ENCODE measurements at regions not wholly inside any gene's neighbourhood (a gene's known extent, or its start where the extent isn't known, plus 50 kb on each side); places are given as distances from the start of the nearest gene placed in this dataset.

DNA sequence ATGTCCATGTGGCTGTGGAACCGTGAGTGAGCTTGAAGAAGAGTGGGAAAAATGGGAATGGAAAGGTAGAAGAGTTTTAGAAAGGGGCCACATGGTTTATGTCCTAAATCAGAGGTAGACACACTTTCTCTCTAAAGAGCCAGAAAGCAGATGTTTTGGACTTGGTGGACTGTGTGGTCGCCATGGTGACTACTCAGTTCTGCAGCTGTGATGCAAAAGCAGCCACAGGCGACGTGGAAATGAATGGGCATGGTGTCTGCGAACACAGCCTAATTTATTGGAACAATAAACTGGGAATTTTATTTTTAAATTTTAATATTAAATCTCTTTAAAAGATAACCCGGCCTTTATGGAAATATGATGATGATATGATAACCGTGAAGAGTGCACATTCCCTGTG lies 386.0 kb upstream of the FAT1 start:
- Mint-ChIP-seq H3K4me3 (no peak overlapping the region), H3K27me3 (no peaks in the 10 kb centered on the region), H3K27ac (no peak overlapping the region), H3K4me1 (ENCODE audit: low read depth) (no peaks in the 10 kb centered on the region), H3K36me3 (ENCODE audit: low read depth) (no peaks in the 10 kb centered on the region), H3K9me3 (peaks cover 2% of the 10 kb centered on the region)
- no peaks in the 10 kb centered on the region for H3K27me3 ChIP-seq (ENCODE audit: control insufficient read depth in 1 of 2, insufficient read depth in 2 of 2, low read length in 2 of 2)
- POLR2A ChIA-PET: no interaction called here
- CTCF ChIA-PET: no interaction called here
- no peaks in the 10 kb centered on the region for H3K36me3 ChIP-seq (ENCODE audit: insufficient read depth, low read length)
- TF ChIP-seq, protein P1, sequence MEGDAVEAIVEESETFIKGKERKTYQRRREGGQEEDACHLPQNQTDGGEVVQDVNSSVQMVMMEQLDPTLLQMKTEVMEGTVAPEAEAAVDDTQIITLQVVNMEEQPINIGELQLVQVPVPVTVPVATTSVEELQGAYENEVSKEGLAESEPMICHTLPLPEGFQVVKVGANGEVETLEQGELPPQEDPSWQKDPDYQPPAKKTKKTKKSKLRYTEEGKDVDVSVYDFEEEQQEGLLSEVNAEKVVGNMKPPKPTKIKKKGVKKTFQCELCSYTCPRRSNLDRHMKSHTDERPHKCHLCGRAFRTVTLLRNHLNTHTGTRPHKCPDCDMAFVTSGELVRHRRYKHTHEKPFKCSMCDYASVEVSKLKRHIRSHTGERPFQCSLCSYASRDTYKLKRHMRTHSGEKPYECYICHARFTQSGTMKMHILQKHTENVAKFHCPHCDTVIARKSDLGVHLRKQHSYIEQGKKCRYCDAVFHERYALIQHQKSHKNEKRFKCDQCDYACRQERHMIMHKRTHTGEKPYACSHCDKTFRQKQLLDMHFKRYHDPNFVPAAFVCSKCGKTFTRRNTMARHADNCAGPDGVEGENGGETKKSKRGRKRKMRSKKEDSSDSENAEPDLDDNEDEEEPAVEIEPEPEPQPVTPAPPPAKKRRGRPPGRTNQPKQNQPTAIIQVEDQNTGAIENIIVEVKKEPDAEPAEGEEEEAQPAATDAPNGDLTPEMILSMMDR (IDR thresholded peaks at IDR 0.05): no peak
- H3K4me3 ChIP-seq (ENCODE audit: low read length): no peak overlapping the region
- no peak overlapping the region for H3K27ac ChIP-seq (ENCODE audit: low read depth in 1 of 2, low read length in 2 of 2)
- DNase-seq (no peak), ATAC-seq (ENCODE audit: poor library complexity) (no peak)
- no peaks in the 10 kb centered on the region for H3K4me1 ChIP-seq (ENCODE audit: insufficient read depth, low read length)
- intact Hi-C loops (cut with DNase I, micrococcal nuclease): no loop called here
- H3K9me3 ChIP-seq (ENCODE audit: control insufficient read depth in 1 of 2, insufficient read depth in 1 of 2, low read length in 2 of 2): peaks cover 0 to 5% of the 10 kb centered on the region in 2 experiments

DNA sequence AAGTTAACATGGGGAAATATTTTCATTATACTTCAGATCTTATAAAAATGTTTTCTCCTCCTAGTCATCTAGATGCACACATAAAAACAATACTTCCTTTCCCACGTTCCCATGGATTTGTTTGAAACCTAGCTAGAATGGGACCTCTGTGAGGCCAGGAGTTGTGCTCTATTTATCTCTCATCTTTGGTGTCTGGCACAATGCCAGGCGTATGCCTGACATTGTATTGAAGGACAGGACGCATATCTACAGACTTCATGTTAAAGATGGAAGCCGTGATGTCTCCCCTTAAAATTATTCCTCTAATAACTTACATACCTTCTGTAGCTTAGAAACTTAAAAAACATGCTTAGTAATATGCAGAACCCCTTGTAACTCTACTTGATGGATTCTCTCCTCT lies 394.5 kb upstream of the FAT1 start:
- Histone ChIP-seq H3K9me3 (ENCODE audit: control insufficient read depth in 1 of 2, insufficient read depth in 1 of 2, low read length in 2 of 2) (peaks cover 0 to 9% of the 10 kb centered on the region in 2 experiments), H3K36me3 (ENCODE audit: insufficient read depth, low read length) (no peaks in the 10 kb centered on the region), H3K27ac (ENCODE audit: low read depth in 1 of 2, low read length in 2 of 2) (no peak overlapping the region), H3K27me3 (ENCODE audit: control insufficient read depth in 1 of 2, insufficient read depth in 2 of 2, low read length in 2 of 2) (no peaks in the 10 kb centered on the region), H3K4me3 (ENCODE audit: low read length) (no peak overlapping the region), H3K4me1 (ENCODE audit: insufficient read depth, low read length) (no peaks in the 10 kb centered on the region)
- ATAC-seq (ENCODE audit: poor library complexity): no peak
- Mint-ChIP-seq H3K4me1 (ENCODE audit: low read depth) (no peaks in the 10 kb centered on the region), H3K4me3 (no peak overlapping the region), H3K27me3 (no peaks in the 10 kb centered on the region), H3K27ac (no peak overlapping the region), H3K9me3 (peaks cover 7% of the 10 kb centered on the region), H3K36me3 (ENCODE audit: low read depth) (no peaks in the 10 kb centered on the region)
- ChIA-PET POLR2A (no interaction called here), CTCF (no interaction called here)
- intact Hi-C loops (cut with DNase I, micrococcal nuclease): no loop called here
- TF ChIP-seq, protein P1 (IDR thresholded peaks at IDR 0.05): no peak
- no peak for DNase-seq

DNA sequence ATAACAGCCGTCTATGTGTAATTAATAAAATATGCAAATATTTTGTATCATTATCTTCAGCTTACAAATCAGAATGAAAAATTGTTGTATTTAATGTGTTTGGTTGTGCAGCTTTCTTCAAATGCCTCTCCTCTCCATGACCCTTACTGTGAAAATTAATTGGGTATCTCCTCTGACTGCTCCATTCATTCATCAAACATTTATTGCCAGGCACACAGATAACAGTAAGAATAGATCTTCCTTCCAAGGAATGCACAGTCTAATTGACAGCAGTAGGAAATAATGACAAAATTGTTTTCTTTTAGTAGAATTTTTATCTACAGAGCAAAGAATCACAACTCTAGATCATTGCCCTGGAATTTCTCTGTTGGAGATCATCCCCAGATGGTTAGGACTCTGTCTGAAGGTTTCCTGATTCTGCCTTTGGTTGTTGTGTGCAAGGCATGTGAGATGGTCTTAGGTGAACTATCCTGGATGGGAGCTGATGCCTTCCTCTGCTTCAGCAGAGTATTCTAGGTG lies 395.0 kb upstream of the FAT1 start:
- H3K27ac Mint-ChIP-seq: no peak overlapping the region
- Histone ChIP-seq H3K4me1 (ENCODE audit: insufficient read depth, low read length) (no peaks in the 10 kb centered on the region), H3K27ac (ENCODE audit: low read depth in 1 of 2, low read length in 2 of 2) (no peak overlapping the region), H3K27me3 (ENCODE audit: control insufficient read depth in 1 of 2, insufficient read depth in 2 of 2, low read length in 2 of 2) (no peaks in the 10 kb centered on the region), H3K4me3 (ENCODE audit: low read length) (no peak overlapping the region), H3K36me3 (ENCODE audit: insufficient read depth, low read length) (no peaks in the 10 kb centered on the region), H3K9me3 (ENCODE audit: control insufficient read depth in 1 of 2, insufficient read depth in 1 of 2, low read length in 2 of 2) (peaks cover 0 to 5% of the 10 kb centered on the region in 2 experiments)
- no peak overlapping the region for H3K4me3 Mint-ChIP-seq
- no peaks in the 10 kb centered on the region for H3K4me1 Mint-ChIP-seq (ENCODE audit: low read depth)
- no peaks in the 10 kb centered on the region for H3K36me3 Mint-ChIP-seq (ENCODE audit: low read depth)
- ATAC-seq (ENCODE audit: poor library complexity): no peak
- intact Hi-C loops (cut with DNase I, micrococcal nuclease): no loop called here
- H3K27me3 Mint-ChIP-seq: no peaks in the 10 kb centered on the region
- peaks cover 7% of the 10 kb centered on the region for H3K9me3 Mint-ChIP-seq
- POLR2A ChIA-PET: no interaction called here
- CTCF ChIA-PET: no interaction called here
- TF ChIP-seq, protein P1 (IDR thresholded peaks at IDR 0.05): no peak
- DNase-seq: no peak
